HG03097 (cell line): ENCODE measurements at regions not wholly inside any gene's neighbourhood (a gene's known extent, or its start where the extent isn't known, plus 50 kb on each side); places are given as distances from the start of the nearest gene placed in this dataset.

Experiments
- ATAC-seq: cut with Tn5 transposase; IDR thresholded peaks from one replicate; pipeline ENCODE4 v1.9.1; 2021; ENCODE audit not compliant: unreplicated experiment, low FRiP score

DNA sequence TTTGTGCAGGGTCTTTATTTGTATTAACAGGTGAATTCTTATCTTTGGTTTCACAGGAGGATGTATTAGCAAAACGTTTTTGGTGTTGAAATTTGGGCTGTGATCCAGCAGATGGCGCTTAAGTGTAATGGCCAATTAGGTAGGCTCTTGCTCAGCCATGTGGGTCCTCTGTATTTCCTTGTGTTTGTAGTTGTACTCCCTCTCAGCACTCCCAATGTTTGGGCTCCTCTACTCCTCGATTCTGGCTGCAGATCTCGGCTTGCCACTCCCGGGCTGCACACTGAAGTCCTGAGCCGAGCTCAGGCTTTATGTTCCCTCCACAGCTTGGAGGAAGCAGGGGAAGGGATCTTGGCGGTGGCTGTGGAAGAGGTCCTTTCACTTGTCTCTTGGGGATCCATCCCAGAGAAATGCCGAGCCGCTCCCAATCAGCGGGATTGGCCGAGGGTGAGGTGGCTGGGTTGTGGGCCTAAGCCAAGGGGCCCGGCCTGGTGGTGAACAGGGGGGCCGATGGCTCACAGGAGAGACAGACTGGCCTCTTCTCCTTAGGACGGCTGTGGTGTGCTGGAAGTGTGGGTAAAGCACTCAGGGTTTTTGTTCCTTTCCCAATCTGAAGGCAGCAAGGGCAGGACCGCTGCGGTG lies 133.7 kb downstream of the AEBP2 start:
- ATAC-seq: no peak

DNA sequence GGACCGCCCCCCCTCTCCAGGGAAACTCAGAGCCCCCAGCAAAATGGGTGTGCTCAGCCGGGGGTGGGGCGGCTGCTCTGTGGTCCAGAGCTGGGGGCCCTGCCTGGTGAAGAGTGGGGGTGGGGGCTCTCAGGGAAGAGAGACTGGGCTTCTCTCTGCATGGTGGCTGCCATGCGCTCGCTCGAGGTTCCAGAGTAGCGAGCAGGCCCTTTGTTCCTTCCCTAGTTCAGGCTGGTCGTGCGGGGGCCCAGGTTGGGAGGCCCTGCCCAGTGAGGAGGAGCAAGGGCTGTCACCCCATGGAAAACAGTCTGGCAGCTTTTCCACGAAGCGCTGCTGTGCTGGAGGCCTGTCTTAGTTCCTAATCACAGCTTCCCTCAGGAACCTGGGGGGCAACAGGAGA lies 134.6 kb downstream of the AEBP2 start:
- ATAC-seq: no peak

DNA sequence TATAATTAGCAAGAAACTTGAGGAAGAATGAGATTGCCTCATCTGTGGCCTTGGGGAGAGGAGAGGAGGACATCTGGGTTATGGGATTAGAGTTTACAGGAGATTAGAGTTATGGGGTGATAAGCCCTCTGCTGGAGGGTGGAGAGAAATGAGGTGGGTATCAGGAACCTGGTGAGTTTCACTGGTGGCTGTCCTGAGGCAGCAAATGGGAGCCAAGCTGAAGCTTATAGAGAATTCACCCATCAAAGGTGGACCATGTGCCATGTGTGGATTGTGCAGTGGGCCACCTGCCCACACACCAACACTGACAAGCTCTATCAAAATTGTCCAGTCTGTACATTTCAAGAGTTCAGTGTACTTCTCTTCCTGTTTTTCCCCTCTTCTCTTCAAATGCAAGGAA lies 135.3 kb downstream of the AEBP2 start:
- ATAC-seq: no peak

DNA sequence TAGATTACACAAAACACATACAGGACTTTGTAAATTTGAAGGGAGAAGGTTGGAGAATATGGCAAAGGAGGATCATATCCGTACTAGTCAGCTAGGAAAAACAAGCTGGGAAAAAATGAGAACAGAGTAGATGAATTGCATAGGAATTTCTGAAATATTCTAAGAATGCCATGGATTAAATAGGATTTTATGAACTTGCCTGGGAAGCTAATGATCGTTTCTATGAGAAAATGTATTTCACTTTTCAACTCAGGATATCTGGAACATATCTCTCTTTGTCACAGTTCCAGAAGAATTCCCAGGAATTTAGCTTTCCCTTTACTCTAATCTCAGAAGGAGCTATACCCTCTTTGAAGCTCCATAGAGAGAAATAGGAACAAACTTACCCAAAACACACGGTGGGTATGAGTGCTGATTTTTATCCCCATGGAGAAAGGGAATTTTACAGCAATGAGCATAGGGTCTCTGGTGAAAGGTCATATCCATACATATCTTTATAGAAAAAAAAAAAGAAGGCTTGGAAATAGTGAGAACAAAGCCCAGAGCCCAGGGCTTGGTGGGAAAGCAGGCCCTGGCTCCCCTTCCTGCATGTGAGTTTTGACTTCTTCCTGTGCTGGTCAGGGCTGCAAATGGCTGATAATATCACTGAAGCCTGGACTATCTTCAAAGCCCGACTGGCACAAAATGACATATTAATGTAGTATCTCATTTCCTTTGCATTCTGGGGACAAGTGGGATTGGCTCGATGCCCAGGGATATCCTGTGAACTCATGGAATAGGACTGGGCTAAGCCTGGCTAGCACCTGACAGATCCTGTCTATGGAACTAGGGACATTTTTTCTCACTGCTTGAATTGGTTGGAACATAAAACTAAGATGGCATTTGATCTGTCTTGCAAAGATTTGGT lies 136.3 kb downstream of the AEBP2 start:
- ATAC-seq: no peak

DNA sequence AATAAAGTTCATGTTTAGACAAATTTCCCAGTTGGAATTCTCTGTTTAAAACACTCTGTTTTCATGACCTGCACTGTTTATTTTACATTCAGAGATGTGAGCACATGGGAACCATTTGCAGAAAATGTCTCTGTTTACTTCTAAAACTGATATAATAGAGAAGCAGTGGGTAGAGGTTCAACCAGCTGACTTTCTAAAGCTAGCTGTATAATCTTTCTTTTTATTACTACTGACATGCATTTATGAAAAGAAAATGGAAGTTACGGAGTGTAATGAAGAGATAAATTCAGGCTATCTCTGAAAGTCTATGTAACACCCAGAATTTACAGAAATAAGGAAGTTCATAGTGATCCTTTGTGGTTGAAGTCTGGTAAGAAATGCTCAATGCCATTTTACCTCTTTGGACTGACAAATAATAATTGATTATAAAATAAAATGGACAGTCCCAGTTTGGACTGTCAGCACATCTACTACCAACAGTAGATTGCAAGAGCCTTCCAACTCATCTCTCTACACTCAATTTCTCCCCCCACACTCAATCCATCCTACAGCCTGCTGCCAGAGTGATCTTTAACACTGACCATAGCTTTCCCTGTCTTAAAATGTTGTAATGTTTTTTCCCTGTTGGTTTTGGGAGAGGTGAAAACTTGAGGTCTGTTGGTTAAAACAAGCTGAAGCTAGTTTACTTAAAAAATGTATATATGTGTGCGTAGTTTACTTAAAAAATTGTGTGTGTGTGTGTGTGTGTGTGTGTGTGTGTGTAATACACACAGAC lies 137.4 kb downstream of the AEBP2 start:
- ATAC-seq: no peak

DNA sequence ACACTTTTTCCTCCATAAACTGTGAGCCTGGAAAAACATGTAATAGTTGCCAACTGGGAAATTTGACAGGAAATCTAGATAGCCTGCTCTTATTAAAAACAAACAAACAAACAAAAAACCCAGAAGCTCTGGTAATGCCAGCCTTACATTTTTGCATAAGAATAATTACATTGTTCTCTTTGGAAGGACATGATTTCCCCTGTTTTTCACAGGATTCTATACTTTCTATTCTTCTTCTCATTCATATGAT lies 137.9 kb downstream of the AEBP2 start:
- ATAC-seq: no peak

DNA sequence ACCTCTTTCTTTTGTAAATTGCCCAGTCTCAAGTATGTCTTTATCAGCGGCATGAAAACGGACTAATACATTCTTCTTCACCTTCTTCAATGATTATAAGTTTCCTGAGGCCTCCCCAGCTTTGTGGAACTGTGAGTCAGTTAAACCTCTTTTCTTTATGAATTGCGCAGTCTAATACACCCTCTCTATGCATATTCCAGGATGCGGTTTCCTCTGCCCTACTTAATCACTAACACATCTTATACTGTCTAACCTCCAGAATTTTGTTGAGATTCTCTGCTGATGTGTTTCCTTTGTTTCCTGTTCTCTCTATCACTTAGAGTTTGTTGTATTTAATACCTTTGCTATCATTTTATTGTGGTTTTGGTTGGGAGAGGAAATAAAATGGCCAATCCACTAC lies 145.4 kb downstream of the AEBP2 start:
- ATAC-seq: no peak

DNA sequence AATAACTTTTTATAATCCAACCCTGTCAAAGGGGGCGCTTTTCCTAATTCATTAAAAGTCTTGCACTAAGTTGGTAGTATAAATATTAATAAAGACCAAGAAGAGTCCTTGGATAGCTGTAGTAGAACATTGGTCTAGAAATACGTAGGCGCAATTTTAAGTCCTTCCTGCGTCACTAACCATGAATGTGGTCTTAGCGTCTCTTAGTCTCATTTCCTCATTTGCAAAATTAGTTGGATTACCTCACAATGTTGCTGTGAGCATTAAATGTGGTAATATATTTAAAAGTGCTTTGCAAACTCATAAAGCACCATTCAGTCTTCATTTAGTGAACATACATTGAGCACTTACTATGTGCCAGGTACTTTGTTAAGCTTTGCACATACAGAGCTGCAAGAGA lies 149.7 kb downstream of the AEBP2 start:
- ATAC-seq: no peak

DNA sequence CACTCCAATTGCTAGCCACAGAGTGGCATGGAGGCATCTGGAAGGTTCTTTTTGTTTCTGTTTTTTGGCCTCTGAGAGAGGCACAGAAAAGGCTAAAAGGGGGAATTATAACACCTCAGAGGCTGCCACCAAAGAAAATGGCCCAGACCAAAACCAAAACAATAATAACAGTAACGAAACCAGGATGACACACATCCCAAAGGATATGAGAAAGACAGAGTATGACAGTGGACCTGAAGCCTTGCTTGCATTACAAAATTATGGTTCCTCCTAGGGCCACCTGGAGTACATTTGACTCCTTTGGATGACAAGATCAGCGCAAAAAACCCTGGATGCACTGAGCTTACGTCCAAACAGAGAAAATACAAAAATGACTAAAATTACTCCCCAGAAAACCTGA lies 152.7 kb downstream of the AEBP2 start:
- ATAC-seq: no peak

DNA sequence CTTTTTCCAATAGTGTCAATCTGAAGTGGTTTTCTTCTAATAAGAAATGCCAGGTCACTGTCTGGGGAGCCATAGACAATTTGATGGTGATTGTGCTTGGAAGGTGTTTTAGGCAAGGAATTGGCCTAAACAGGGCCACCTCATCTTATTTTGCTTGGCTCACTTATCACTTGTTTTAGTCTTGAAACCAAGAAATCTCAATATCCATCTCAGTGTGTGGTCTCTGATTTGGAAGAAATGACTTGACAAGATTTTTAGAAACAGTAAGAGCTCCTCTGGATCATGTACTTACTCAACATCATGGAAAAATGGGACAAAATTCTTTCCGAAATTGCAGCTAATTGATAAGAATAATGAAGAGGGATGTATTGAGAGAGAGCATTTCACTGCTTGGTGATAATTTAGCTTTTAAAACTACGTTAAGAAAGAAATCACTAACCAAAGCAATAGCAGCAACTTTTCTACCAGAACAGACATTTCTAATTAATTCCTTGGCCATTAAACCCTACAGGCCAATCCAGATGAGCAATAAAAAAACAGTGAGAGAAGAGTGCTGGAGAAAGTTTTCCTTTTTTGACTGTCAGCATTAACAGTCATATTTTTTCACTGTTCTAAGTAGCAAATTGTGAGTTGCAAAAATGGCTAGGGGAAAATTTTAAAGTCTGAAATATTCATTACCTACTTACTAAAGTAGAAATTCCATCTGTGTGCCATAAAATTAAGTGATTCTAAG lies 157.3 kb downstream of the AEBP2 start:
- ATAC-seq: no peak

DNA sequence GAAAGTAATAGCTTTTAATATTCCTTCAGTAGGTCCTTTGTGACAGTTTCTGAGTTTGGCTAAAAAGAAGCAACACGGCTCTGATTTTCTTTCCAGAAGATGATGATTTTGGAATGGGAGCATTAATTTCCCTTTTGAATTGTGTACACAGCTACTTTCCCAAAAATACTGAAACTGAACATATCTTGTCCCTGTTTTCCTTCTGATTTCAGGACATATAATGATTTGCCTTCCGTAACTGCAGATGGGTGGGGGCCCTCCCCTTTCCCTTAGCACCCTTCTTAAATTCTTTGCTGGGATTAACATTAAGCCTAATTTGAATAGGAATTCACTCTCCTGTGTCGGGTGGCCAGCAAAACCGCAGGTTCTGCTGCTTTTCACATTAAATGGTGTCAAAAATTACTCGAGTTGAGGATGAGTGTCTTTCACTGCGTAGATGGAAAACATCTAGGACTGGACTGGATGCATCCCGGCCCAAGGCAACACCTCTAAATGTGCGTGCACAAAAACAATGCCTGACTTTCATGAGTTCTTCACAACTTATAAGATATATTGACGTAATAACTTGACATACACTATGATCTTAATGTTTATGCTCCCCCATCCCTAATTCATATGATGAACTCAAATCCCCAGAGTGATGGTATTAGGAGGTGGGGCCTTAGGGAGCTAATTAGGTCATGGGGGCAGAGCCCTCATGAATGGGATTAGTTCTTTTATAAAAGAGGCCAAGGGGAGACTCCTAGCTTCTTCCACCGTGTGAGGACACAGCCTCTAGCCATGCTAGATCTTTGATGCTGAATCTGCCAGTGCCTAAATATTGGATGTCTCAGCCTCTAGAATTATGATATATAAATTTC lies 158.1 kb downstream of the AEBP2 start:
- ATAC-seq: no peak

DNA sequence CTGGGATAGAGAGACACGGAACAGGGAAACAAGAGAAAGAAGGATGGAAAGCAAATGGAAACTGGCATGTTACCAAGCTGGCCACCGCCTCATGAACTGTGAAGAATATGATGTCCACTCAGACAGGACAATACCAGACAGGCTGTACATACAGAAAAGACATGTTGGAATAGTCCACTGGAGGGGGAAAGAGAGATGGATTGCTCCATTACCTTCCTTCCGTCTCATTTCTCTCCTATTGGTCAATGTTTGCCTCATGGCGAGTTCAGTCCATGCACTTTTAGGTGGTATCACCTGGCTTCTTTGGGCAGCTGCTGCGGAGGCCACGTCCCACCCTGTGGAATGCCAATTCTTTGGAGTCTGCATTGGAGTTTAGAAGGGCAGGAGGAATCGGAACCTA lies 166.4 kb downstream of the AEBP2 start:
- no peak for ATAC-seq

DNA sequence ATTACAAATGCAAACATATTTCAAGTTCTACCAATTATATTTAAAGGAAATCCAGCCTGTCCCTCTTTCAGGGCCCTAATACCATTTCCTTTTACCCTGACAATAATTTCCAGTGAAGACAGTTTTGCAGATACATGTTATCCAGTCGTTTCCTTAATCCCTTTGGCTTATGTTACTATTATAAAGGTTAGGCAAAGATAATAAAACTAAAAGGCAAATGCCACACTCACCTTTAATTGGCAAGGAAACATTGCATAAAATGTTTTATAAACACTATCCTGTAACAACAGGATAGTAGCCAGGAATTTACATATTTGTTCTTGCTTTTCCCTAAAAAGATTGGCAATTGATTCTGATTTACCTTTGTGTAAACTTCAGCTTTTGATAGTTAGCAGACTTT lies 168.7 kb downstream of the AEBP2 start:
- ATAC-seq: no peak

DNA sequence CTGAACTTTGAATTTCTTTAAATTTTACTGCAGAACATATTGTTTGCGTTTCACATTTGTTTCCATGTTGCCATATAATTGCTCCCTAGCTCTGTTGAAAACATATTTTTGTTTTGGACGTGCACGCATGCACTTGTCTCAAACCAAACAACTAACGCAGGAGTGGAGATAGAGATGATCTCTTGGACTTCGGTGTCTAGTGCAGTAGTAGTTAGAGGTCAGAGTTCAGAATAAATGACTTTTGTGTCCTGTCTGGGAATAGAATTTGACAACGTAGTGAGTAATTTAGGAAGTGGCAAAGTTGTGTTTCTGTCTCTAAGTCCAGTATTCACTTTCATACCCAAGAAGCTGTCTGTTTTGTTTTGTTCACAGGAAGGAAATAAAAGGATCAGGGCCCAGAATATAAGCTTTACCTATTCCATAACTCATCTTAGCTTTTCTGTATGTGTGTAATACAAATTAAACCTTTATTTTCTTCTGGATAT lies 173.8 kb downstream of the AEBP2 start:
- no peak for ATAC-seq

DNA sequence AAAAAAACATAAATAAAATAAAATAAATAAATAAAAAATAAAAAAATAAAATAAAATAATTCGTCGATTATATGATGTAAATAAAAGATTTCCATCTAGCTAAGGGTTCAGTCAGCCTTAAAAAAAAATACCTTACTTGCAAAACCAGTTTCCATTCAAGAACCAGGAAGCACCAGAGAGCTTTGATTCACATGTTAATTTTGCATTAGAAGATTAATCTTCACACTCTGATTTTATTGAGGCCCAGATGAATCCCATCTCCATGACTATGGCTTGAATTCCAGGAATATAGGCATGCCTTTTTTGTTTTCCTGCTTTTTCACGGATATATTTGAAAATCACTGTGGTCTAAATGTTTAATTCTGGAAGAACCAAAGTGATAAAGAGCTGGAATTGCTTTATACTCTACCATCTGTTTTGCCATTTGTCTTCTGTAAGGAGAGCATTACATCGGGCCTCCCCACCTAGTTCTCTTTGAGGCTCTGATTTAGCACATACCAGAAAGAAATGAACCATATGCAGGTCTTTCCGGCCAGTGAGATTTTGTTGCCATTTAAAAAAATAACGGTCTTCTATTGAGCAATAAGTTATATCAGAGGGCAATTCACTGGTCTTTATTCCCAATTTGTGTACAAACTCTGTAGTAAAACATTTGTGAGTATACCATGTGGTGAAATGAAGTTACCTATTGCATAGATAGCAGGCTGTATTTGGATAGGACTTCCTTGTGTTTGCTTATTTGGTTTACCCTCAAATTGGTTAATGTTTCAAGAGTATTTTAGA lies 175.5 kb downstream of the AEBP2 start:
- no peak for ATAC-seq

DNA sequence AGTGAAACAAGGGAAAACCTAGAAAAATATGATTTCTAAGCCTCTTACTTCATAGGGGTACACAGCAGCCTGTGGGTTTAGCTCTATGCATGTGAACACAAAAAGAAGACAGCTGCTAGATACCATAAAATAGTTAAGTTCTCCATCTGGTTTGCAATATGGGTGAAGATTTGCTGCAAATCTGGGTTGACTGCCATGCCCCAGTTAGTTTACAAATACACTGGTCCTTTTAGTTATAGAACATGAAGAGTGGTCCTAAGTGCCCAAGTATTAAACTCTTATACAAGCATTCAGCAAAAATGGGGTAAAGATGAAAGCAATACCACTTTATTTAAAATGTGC lies 176.1 kb downstream of the AEBP2 start:
- ATAC-seq: no peak

DNA sequence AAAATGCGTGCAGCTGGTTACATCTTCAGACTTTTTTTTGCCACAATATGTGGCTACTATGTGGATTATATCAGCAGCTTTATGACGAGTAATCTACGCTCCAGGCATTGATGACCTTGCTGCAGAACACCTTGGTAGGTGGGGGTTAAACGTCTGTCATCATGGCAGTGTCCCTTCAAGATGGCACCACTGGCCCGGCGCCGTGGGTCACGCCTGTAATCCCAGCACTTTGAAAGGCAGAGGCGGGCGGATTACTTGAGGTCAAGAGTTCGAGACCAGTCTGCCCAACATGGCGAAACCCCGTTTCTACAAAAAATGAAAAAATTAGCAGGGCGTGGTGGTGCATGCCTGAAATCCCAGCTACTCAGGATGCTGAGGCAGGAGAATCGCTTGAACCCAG lies 177.5 kb downstream of the AEBP2 start:
- no peak for ATAC-seq

DNA sequence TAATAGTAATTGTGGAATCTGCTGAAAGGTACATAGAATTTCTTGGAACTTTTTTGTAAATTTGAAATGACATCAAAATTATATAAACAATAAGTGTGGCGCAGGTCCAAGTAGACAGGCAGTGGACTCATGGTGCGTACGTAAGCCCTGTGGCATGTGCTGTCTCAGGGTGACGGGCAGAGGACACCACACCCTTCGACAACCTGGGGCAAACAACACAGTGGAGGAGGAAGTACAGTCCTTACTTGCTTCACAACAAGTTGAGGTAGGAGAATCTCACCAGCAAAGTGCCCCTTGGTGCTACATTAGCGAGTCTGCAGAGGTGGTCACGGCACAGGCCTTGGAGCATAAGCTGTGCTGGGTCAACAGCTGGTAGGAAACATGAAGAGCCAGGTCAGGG lies 180.9 kb downstream of the AEBP2 start:
- ATAC-seq: no peak

DNA sequence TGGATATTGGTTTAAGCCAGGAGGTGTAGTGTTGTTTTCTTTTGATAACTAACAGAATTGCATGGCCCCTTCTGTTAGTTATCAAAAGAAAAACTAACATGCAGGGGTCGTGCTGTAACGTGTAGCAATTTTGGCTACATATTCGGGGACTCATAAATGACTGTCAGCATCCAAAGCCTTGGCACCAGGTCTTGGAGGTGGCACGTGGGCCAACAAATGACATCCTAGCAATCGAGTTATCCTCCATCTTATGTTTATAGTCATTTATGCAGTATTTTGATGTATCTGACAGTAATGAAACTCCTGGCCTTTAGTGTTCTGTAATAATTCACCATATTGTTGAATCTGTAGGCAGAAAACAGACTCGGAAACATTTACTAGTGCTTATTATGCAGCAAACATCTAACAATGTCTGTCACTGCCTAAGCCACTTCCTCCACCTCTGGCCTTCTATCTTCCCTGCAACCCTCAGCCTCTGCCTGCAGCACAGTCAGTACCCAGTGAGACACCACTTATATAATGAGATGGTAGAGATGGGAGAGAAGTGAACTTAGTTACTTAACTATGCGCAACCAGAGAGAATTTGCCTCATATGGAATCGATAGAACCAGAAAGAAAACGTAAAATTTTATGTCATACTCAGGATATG lies 184.6 kb downstream of the AEBP2 start:
- no peak for ATAC-seq
